H9 (cell line): ENCODE measurements at regions not wholly inside any gene's neighbourhood (a gene's known extent, or its start where the extent isn't known, plus 50 kb on each side); places are given as distances from the start of the nearest gene placed in this dataset.
A peak's percentile ranks its signal among the peaks of the same experiment; 100 is the strongest.

Experiments used
- DNase-seq: peaks from one replicate; pipeline ENCODE4 v3.0.0-alpha.2; 2017
- H2AFZ ChIP-seq: one replicate; pipeline ENCODE4 v1.6.1; 2013; ENCODE audit warnings: mild to moderate bottlenecking, low read length, control low read depth, moderate library complexity
- H2AK5ac ChIP-seq: 2 replicates; pipeline ENCODE4 v1.6.1; 2013; ENCODE audit warnings: low read length, control low read depth, mixed read lengths; ENCODE audit not compliant: insufficient read length
- H2BK120ac ChIP-seq: one replicate; pipeline ENCODE4 v1.6.1; 2013; ENCODE audit warnings: low read depth, mild to moderate bottlenecking, low read length, control low read depth, inconsistent platforms; ENCODE audit not compliant: poor library complexity, severe bottlenecking
- H2BK12ac ChIP-seq: 2 replicates; pipeline ENCODE4 v1.6.1; 2013; ENCODE audit warnings: low read length, control low read depth, mixed read lengths, low read depth; ENCODE audit not compliant: insufficient read length
- H2BK15ac ChIP-seq: 2 replicates; pipeline ENCODE4 v1.6.1; 2013; ENCODE audit warnings: low read depth, low read length, control low read depth
- H2BK20ac ChIP-seq: one replicate; pipeline ENCODE4 v1.6.1; 2013; ENCODE audit warnings: low read depth, mild to moderate bottlenecking, low read length, control low read depth, inconsistent platforms; ENCODE audit not compliant: poor library complexity, severe bottlenecking
- H2BK5ac ChIP-seq: 2 replicates; pipeline ENCODE4 v1.6.1; 2013; ENCODE audit warnings: low read length, control low read depth, mixed read lengths; ENCODE audit not compliant: insufficient read length
- H3K14ac ChIP-seq: 2 replicates; pipeline ENCODE4 v1.6.1; 2013; ENCODE audit warnings: low read length, control low read depth; ENCODE audit not compliant: insufficient read depth
- H3K18ac ChIP-seq: 2 replicates; pipeline ENCODE4 v1.6.1; 2013; ENCODE audit warnings: low read depth, mild to moderate bottlenecking, mixed read lengths, low read length, control low read depth; ENCODE audit not compliant: insufficient read length
- H3K23ac ChIP-seq: 2 replicates; pipeline ENCODE4 v1.6.1; 2013; ENCODE audit warnings: low read length, control low read depth, mixed read lengths, low read depth; ENCODE audit not compliant: insufficient read length
- H3K23me2 ChIP-seq: 2 replicates; pipeline ENCODE4 v1.6.1; 2013; ENCODE audit warnings: low read depth, mild to moderate bottlenecking, mixed read lengths, low read length, control low read depth; ENCODE audit not compliant: insufficient read length, poor library complexity, severe bottlenecking
- H3K27ac ChIP-seq: 2 replicates; pipeline ENCODE4 v1.5.1; 2013; ENCODE audit warnings: low read length, control low read depth, mixed read lengths, low read depth; ENCODE audit not compliant: insufficient read length
- H3K27me3 ChIP-seq: 2 replicates; pipeline ENCODE4 v1.6.1; 2013; ENCODE audit warnings: low read length, control low read depth, inconsistent platforms; ENCODE audit not compliant: insufficient read depth
- H3K4ac ChIP-seq: 2 replicates; pipeline ENCODE4 v1.6.1; 2013; ENCODE audit warnings: low read depth, mild to moderate bottlenecking, control low read depth, inconsistent platforms, low read length, moderate library complexity
- H3K4me1 ChIP-seq: 2 replicates; pipeline ENCODE4 v1.6.1; 2013; ENCODE audit warnings: low read length, control low read depth, inconsistent platforms; ENCODE audit not compliant: insufficient read depth
- H3K4me2 ChIP-seq: 2 replicates; pipeline ENCODE4 v1.6.1; 2013; ENCODE audit warnings: low read length, control low read depth, mixed read lengths; ENCODE audit not compliant: insufficient read length, insufficient read depth
- H3K56ac ChIP-seq: 2 replicates; pipeline ENCODE4 v1.6.1; 2013; ENCODE audit warnings: low read depth, mild to moderate bottlenecking, mixed read lengths, low read length, control low read depth; ENCODE audit not compliant: insufficient read length
- H3K79me1 ChIP-seq: 2 replicates; pipeline ENCODE4 v1.6.1; 2013; ENCODE audit warnings: low read depth, mild to moderate bottlenecking, moderate library complexity, low read length, control low read depth, inconsistent platforms; ENCODE audit not compliant: insufficient read depth, poor library complexity, severe bottlenecking
- H3K79me2 ChIP-seq: 2 replicates; pipeline ENCODE4 v1.6.1; 2013; ENCODE audit warnings: low read length, control low read depth, inconsistent platforms; ENCODE audit not compliant: insufficient read depth
- H3K9ac ChIP-seq: 2 replicates; pipeline ENCODE4 v1.6.1; 2013; ENCODE audit warnings: low read length, control low read depth, mixed read lengths; ENCODE audit not compliant: insufficient read length; ENCODE audit errors: extremely low read depth
- H3K9me3 ChIP-seq: one replicate; pipeline ENCODE4 v1.6.1; 2013; ENCODE audit warnings: low read depth, low read length, inconsistent platforms; ENCODE audit not compliant: control insufficient read depth
- H3T11ph ChIP-seq: one replicate; pipeline ENCODE4 v1.6.1; 2013; ENCODE audit warnings: mild to moderate bottlenecking, low read length, control low read depth, inconsistent platforms
- H4K20me1 ChIP-seq: one replicate; pipeline ENCODE4 v1.6.1; 2013; ENCODE audit not compliant: control insufficient read depth, insufficient read length, insufficient read depth
- H4K5ac ChIP-seq: 2 replicates; pipeline ENCODE4 v1.6.1; 2013; ENCODE audit warnings: low read depth, mild to moderate bottlenecking, mixed read lengths, low read length, control low read depth; ENCODE audit not compliant: insufficient read length
- H4K8ac ChIP-seq: replicated peaks from 2 replicates; pipeline ENCODE4 v1.6.1; 2013; ENCODE audit warnings: low read length, control low read depth, mixed read lengths, low read depth; ENCODE audit not compliant: insufficient read length
- H4K91ac ChIP-seq: 2 replicates; pipeline ENCODE4 v1.6.1; 2013; ENCODE audit warnings: low read depth, mild to moderate bottlenecking, moderate library complexity, mixed read lengths, low read length, control low read depth; ENCODE audit not compliant: insufficient read length
- H3K27ac Mint-ChIP-seq, 3 experiments: 2 replicates in 2 of 3; 3 replicates in 1 of 3; pipeline ENCODE4 v1.8.0; 2020 to 2021; ENCODE audit warnings: mixed read lengths in 3 of 3, mild to moderate bottlenecking in 1 of 3, moderate library complexity in 1 of 3
- H3K27me3 Mint-ChIP-seq: 2 replicates; pipeline ENCODE4 v1.8.0; 2021; ENCODE audit warnings: low read depth, mild to moderate bottlenecking, moderate library complexity, mixed read lengths
- H3K36me3 Mint-ChIP-seq, 3 experiments: 2 replicates in 2 of 3; 3 replicates in 1 of 3; pipeline ENCODE4 v1.8.0; 2020 to 2021; ENCODE audit warnings: low read depth in 3 of 3, mixed read lengths in 3 of 3; ENCODE audit not compliant: insufficient read depth in 1 of 3
- H3K4me1 Mint-ChIP-seq, 2 experiments: 2 replicates each; pipeline ENCODE4 v1.8.0; 2020; ENCODE audit warnings: mixed read lengths in 2 of 2
- H3K4me3 Mint-ChIP-seq, 2 experiments: 2 replicates in 1 of 2; 3 replicates in 1 of 2; pipeline ENCODE4 v1.8.0; 2020 to 2021; ENCODE audit warnings: mild to moderate bottlenecking in 2 of 2, mixed read lengths in 2 of 2, moderate library complexity in 1 of 2
- H3K9me3 Mint-ChIP-seq, 2 experiments: 2 replicates in 1 of 2; 3 replicates in 1 of 2; pipeline ENCODE4 v1.8.0; 2020; ENCODE audit warnings: mild to moderate bottlenecking in 2 of 2, mixed read lengths in 2 of 2, moderate library complexity in 1 of 2
- WGBS: extraction: QIAGEN DNeasy Blood & Tissue Kit; methylation state at CpG from one replicate; pipeline ENCODE4 v1.1.7; 2013; ENCODE audit warnings: missing lambda C conversion rate, low lambda C conversion rate, mixed read lengths; ENCODE audit not compliant: insufficient read length; ENCODE audit errors: extremely low coverage; 5-methylcytosine and 5-hydroxymethylcytosine counted together
- TF ChIP-seq, protein P1 (sequence below): fragments of 200-600 bp; sonication (generic); conservative IDR thresholded peaks from 3 replicates; pipeline ENCODE4 v1.8.0; 2021; ENCODE audit warnings: antibody characterized with exemption, mild to moderate bottlenecking

DNA sequence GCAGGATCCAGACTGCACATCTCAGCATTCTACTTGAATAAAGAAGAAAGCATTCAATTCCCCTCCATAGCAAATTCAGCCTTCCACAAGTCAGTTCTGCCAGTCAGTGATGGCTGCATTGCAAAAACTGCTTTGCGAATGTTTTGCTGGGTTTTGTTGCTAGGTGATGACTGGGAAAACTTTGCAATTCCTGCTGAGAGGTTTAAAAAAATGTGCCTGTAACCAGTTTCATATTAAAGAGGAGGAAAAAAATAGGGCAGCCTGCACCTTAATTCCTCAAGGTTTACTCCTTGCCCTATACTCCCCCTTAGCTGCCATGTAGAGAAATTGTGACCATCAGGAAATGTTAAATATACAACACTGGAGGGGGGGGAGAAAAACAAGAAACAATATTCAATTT is 225.6 kb upstream of the ATP11B start:
- no peaks in the 10 kb centered on the region for H3K9me3 ChIP-seq
- H3K4ac ChIP-seq = no peak overlapping the region
- H3K23me2 ChIP-seq = no peaks in the 10 kb centered on the region
- H3K14ac ChIP-seq = no peak overlapping the region; the same call in 1 of the 2 replicates
- no peak overlapping the region for H2BK15ac ChIP-seq
- Mint-ChIP-seq H3K36me3 (no peaks in the 10 kb centered on the region), H3K4me3 (no peak overlapping the region), H3K27me3 (no peaks in the 10 kb centered on the region), H3K27ac (peak overlapping the region in 1 of 3 experiments; percentile 60; a peak in 1 of 7 replicates), H3K9me3 (no peaks in the 10 kb centered on the region), H3K4me1 (peaks cover 24 to 33% of the 10 kb centered on the region in 2 experiments)
- no peak overlapping the region for H3T11ph ChIP-seq
- H2AK5ac ChIP-seq = peak overlapping the region; percentile 54
- H3K27me3 ChIP-seq = no peaks in the 10 kb centered on the region
- H3K23ac ChIP-seq = no peak overlapping the region
- H3K79me2 ChIP-seq = no peaks in the 10 kb centered on the region
- H2BK12ac ChIP-seq = no peak overlapping the region
- no peak overlapping the region for H4K5ac ChIP-seq
- peaks cover 9% of the 10 kb centered on the region; the same call in 1 of the 2 replicates for H3K4me1 ChIP-seq
- no peaks in the 10 kb centered on the region for H3K79me1 ChIP-seq
- no peak overlapping the region for H3K27ac ChIP-seq
- no peak overlapping the region for H4K91ac ChIP-seq
- WGBS = no CpG with 5 or more reads among the region's 1 CpG
- H3K56ac ChIP-seq = no peak overlapping the region
- no peak overlapping the region for H2BK20ac ChIP-seq
- peak overlapping the region; percentile 17 for H3K18ac ChIP-seq
- no peak overlapping the region for H3K9ac ChIP-seq
- H2BK5ac ChIP-seq = no peak overlapping the region
- peak; percentile 33 for DNase-seq
- H2BK120ac ChIP-seq = no peak overlapping the region
- no peak overlapping the region for H4K8ac ChIP-seq
- TF ChIP-seq, protein P1, sequence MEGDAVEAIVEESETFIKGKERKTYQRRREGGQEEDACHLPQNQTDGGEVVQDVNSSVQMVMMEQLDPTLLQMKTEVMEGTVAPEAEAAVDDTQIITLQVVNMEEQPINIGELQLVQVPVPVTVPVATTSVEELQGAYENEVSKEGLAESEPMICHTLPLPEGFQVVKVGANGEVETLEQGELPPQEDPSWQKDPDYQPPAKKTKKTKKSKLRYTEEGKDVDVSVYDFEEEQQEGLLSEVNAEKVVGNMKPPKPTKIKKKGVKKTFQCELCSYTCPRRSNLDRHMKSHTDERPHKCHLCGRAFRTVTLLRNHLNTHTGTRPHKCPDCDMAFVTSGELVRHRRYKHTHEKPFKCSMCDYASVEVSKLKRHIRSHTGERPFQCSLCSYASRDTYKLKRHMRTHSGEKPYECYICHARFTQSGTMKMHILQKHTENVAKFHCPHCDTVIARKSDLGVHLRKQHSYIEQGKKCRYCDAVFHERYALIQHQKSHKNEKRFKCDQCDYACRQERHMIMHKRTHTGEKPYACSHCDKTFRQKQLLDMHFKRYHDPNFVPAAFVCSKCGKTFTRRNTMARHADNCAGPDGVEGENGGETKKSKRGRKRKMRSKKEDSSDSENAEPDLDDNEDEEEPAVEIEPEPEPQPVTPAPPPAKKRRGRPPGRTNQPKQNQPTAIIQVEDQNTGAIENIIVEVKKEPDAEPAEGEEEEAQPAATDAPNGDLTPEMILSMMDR = no peak
- no peaks in the 10 kb centered on the region for H4K20me1 ChIP-seq
- no peak overlapping the region for H3K4me2 ChIP-seq
- no peak overlapping the region for H2AFZ ChIP-seq
